Epithelial cell of esophagus (primary cell): ENCODE measurements at regions not wholly inside any gene's neighbourhood (a gene's known extent, or its start where the extent isn't known, plus 50 kb on each side); places are given as distances from the start of the nearest gene placed in this dataset.
"Not testable (repeated sequence)": the region's sequence is repeated elsewhere in the genome, so short reads cannot be mapped to it uniquely, and the experiment has no call there.

Experiments
- DNase-seq: peaks from one replicate; pipeline ENCODE4 v3.0.0; 2010; ENCODE audit warnings: low read depth
- H3K4me3 ChIP-seq: 2 replicates; pipeline ENCODE4 v1.5.1; 2011; ENCODE audit warnings: mild to moderate bottlenecking, low read length, control low read depth
- CTCF ChIP-seq: IDR thresholded peaks from 2 replicates; pipeline ENCODE4 v1.5.1; 2011; ENCODE audit warnings: low read depth, mild to moderate bottlenecking, low read length, control low read depth, inconsistent platforms; ENCODE audit not compliant: insufficient read depth; ENCODE audit errors: missing control alignments

GRCh38 chr14:43535231-43535838, 971.7 kb downstream of the FSCB start:
- TF ChIP-seq CTCF: no peak
- DNase-seq: no peak
- H3K4me3 ChIP-seq: no peak overlapping the region

- no peak overlapping the region for H3K4me3 ChIP-seq
- no peak for DNase-seq
- TF ChIP-seq CTCF: no peak
These were observed 974.2 kb downstream of the FSCB start for GRCh38 chr14:43532825-43533416.

- no peak overlapping the region for H3K4me3 ChIP-seq
- no peak for DNase-seq
- TF ChIP-seq CTCF: no peak
These were observed 978.8 kb downstream of the FSCB start for GRCh38 chr14:43528321-43528720.

- TF ChIP-seq CTCF: no peak
- DNase-seq: no peak
- H3K4me3 ChIP-seq: no peak overlapping the region
These were observed 981.4 kb downstream of the FSCB start for GRCh38 chr14:43525658-43526057.

- no peak overlapping the region for H3K4me3 ChIP-seq
- DNase-seq: no peak
- TF ChIP-seq CTCF: no peak
These were observed 984.2 kb downstream of the FSCB start for GRCh38 chr14:43522901-43523300.

GRCh38 chr14:43522191-43522590, 984.9 kb downstream of the FSCB start:
- H3K4me3 ChIP-seq: no peak overlapping the region
- no peak for DNase-seq
- no peak for TF ChIP-seq CTCF

- no peak overlapping the region for H3K4me3 ChIP-seq
- peak; percentile 8 for TF ChIP-seq CTCF
- peak; percentile 0 for DNase-seq
These were observed 1003.6 kb downstream of the FSCB start for GRCh38 chr14:43503508-43503907.

GRCh38 chr14:43492359-43492758, 1014.7 kb downstream of the FSCB start:
- not testable (repeated sequence) for DNase-seq, H3K4me3 ChIP-seq
